Chondrocyte (in vitro differentiated cells): ENCODE measurements at regions not wholly inside any gene's neighbourhood (a gene's known extent, or its start where the extent isn't known, plus 50 kb on each side); places are given as distances from the start of the nearest gene placed in this dataset.
A peak's percentile ranks its signal among the peaks of the same experiment; 100 is the strongest.

Experiments
- DNase-seq: peaks from one replicate; pipeline ENCODE4 v3.0.0; 2021; ENCODE audit warnings: mixed read lengths, low spot score
- H3K27ac Mint-ChIP-seq: one replicate; pipeline ENCODE4 v1.8.0; 2021; ENCODE audit warnings: mild to moderate bottlenecking, moderate library complexity, mixed read lengths; ENCODE audit not compliant: unreplicated experiment
- H3K27me3 Mint-ChIP-seq: 2 replicates; pipeline ENCODE4 v1.8.0; 2021; ENCODE audit warnings: low read depth, mixed read lengths
- H3K36me3 Mint-ChIP-seq: 2 replicates; pipeline ENCODE4 v1.8.0; 2021; ENCODE audit warnings: low read depth, mixed read lengths
- H3K4me1 Mint-ChIP-seq: 2 replicates; pipeline ENCODE4 v1.8.0; 2021; ENCODE audit warnings: low read depth, mild to moderate bottlenecking, mixed read lengths
- H3K4me3 Mint-ChIP-seq: one replicate; pipeline ENCODE4 v1.8.0; 2021; ENCODE audit warnings: mild to moderate bottlenecking, moderate library complexity, mixed read lengths; ENCODE audit not compliant: unreplicated experiment
- H3K9me3 Mint-ChIP-seq: 2 replicates; pipeline ENCODE4 v1.8.0; 2021; ENCODE audit warnings: low read depth, mixed read lengths
- CTCF ChIP-seq: fragments of 200-600 bp; sonication (generic); IDR thresholded peaks from 2 replicates; pipeline ENCODE4 v1.5.0; 2021; ENCODE audit warnings: antibody characterized with exemption, mild to moderate bottlenecking, moderate library complexity

GRCh38 chr9:31608881-31609280 lies 775.6 kb upstream of the ACO1 start:
- TF ChIP-seq CTCF: no peak
- Mint-ChIP-seq H3K9me3 (peaks cover 5% of the 10 kb centered on the region), H3K4me3 (no peak overlapping the region), H3K27ac (peak overlapping the region; percentile 17), H3K4me1 (peaks cover 36% of the 10 kb centered on the region), H3K36me3 (no peaks in the 10 kb centered on the region), H3K27me3 (no peaks in the 10 kb centered on the region)
- no peak for DNase-seq

DNA sequence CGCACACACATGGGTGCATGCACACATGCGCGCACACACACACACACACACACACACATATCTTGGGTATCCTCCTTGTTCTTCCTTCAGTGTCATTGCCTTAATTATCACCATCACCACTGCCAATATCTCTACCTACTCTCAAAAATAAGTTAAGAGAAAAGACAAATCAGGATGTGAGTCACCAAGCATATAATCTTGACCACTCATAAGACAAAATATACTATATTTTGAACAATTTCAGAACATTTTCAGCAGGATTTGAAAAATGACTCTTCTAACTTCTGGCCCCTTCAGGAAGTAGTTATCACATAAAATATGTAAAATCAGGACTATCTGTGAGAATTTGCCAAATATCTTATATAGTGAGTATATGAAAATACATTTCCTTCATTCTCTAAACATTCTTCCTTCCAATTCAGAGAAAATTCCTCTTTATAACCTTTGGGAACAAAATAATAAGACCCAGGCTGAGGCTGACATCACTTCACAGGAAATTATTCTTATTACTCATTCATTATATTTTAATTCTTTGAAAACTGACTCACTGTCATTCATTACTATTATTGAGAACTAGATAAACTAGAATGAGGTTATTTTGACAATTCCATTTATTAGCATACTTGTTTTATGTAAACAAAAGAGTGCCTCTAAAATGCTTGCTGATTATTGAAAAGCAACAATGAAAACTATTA lies 772.0 kb upstream of the ACO1 start:
- H3K27me3 Mint-ChIP-seq: no peaks in the 10 kb centered on the region
- DNase-seq: no peak
- no peak overlapping the region for H3K4me3 Mint-ChIP-seq
- no peak for TF ChIP-seq CTCF
- peak overlapping the region; percentile 25 for H3K27ac Mint-ChIP-seq
- no peaks in the 10 kb centered on the region for H3K9me3 Mint-ChIP-seq
- peaks cover 36% of the 10 kb centered on the region for H3K4me1 Mint-ChIP-seq
- no peaks in the 10 kb centered on the region for H3K36me3 Mint-ChIP-seq

GRCh38 chr9:31615966-31616365 lies 768.5 kb upstream of the ACO1 start:
- Mint-ChIP-seq H3K4me1 (peaks cover 23% of the 10 kb centered on the region), H3K9me3 (no peaks in the 10 kb centered on the region), H3K4me3 (no peak overlapping the region), H3K36me3 (no peaks in the 10 kb centered on the region), H3K27me3 (no peaks in the 10 kb centered on the region), H3K27ac (no peak overlapping the region)
- no peak for DNase-seq
- no peak for TF ChIP-seq CTCF

GRCh38 chr9:31623511-31623910 lies 760.9 kb upstream of the ACO1 start:
- no peak overlapping the region for H3K27ac Mint-ChIP-seq
- H3K36me3 Mint-ChIP-seq: no peaks in the 10 kb centered on the region
- no peak overlapping the region for H3K4me3 Mint-ChIP-seq
- TF ChIP-seq CTCF: no peak
- H3K4me1 Mint-ChIP-seq: peaks cover 2% of the 10 kb centered on the region
- peaks cover 4% of the 10 kb centered on the region for H3K9me3 Mint-ChIP-seq
- no peaks in the 10 kb centered on the region for H3K27me3 Mint-ChIP-seq
- DNase-seq: no peak

- no peak for TF ChIP-seq CTCF
- H3K36me3 Mint-ChIP-seq: no peaks in the 10 kb centered on the region
- no peak for DNase-seq
- H3K27ac Mint-ChIP-seq: no peak overlapping the region
- peaks cover 4% of the 10 kb centered on the region for H3K9me3 Mint-ChIP-seq
- no peaks in the 10 kb centered on the region for H3K4me1 Mint-ChIP-seq
- H3K4me3 Mint-ChIP-seq: no peak overlapping the region
- peaks cover 13% of the 10 kb centered on the region for H3K27me3 Mint-ChIP-seq
Observed at GRCh38 chr9:31629292-31629691, 755.2 kb upstream of the ACO1 start.
